Right renal pelvis (tissue), 4 donors: ENCODE measurements at regions not wholly inside any gene's neighbourhood (a gene's known extent, or its start where the extent isn't known, plus 50 kb on each side); places are given as distances from the start of the nearest gene placed in this dataset.

Source experiments
- DNase-seq, 4 donors: peaks; one replicate each; pipeline ENCODE4 v3.0.0-alpha.2; 2013; ENCODE audit warnings: low read depth in 4 of 4, low spot score in 3 of 4, missing footprints in 1 of 4

GRCh38 chr6:74152096-74152675 is 456.2 kb downstream of the CD109 start:
- no peak for DNase-seq

DNA sequence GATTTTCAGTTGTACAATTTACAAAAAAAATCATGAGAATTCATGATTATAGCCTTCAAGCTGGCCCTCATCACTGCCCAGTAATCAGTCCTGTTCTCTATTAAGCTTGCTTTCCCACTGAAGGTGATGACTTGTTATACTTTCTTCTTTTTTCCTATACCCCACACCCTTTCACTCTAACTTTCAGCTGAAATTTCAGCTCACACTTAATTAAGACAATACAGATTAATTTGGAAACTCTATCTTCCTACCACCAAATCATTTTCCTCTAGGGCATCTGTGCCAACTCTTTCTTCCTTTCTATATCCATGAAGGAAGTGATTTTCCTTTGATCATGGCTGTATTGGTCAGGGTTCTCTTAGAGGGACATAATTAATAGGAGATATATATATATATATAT is 449.9 kb downstream of the CD109 start:
- no peak for DNase-seq

DNA sequence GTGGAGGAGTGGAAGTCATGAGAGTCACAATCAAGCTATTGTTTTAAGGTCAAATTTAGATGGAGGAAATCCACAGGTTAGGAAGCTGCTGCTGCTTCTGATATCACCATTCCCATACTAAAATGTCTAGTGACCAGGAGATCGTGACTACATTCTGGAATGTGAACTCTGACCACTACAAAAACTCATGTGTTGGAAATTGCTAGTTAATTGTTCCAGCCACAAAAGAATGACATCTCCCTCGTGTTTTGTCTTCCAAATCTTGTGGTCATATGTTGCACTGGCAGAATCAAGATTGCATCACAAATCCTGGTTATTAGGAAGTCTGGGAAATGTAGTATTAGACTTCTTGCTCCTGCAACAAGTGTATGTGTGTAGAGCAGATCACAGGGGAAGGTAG is 441.9 kb downstream of the CD109 start:
- no peak for DNase-seq

DNA sequence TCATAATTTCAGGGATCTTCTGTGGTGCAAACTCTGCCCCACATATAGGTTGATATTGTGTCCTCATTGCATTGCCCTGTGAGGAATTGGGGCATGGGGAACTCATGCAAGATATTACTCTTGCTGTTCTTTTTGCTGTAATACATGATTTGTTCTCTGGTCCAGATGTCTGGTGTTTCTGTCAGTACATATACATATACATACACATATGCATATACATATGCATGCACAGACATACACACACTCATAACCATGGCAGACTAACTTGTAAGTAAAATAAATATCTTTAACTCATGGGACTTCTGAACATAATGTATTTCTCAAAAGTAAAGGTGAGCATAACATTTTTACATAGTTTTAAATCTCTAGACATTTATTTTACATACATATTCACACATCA is 438.3 kb downstream of the CD109 start:
- no peak for DNase-seq

DNA sequence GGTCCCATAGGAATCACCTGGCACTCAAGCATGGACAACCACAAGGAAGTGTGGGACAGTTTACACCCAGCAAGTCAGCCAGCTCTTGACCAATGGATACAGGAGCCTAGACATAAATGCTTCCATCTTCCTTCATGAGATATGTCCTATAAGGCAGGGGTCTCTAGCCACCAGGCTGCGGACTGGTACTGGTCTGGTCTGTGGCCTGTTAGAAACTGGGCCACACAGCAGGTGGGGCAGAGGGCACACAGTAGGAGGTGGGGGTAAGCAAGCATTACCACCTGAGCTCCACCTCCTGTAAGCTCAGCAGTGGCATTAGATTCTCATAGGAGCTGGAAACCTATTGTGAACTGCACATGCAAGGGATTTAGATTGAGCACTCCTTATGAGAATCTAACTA is 437.1 kb downstream of the CD109 start:
- no peak for DNase-seq

DNA sequence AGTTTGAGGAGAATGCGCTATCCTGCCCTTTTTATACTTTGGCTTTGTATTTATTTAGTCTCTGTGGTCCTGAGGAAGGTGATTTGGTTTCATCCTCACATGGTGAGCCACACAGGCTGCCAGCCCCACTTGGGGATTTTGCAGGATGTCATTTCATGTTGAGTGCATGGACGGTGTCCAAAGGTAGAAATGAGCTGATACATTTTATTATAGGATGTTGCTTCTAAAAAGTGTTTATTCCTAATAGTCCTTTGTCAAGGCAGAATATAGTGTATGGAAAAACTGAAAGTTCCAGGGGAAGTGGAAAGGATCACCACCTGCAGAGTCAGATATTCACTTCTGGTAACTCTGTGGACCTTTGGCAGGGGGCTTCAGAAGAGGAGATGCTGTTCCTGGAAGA is 434.6 kb downstream of the CD109 start:
- no peak for DNase-seq

- DNase-seq: no peak
Measured at GRCh38 chr6:74128536-74128935, 432.5 kb downstream of the CD109 start.

DNA sequence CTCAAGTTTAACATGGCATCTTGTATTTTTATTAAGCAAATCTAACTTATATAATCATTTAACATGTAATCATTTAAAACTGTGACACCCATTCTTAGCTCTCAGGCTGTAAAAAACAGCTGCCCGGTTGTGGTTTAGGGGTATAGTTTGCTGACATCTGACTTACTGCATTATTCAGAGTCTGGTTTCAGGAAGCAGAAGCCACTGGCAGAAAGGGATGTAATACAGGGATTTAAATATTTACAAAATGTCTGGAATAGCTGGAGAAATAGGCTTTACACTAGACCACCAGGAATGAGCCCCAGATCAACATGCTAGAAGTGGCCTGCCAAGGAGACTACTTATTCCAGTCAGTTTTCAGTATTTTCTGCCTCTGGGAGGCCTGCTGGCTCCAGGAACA is 421.1 kb downstream of the CD109 start:
- no peak for DNase-seq

DNA sequence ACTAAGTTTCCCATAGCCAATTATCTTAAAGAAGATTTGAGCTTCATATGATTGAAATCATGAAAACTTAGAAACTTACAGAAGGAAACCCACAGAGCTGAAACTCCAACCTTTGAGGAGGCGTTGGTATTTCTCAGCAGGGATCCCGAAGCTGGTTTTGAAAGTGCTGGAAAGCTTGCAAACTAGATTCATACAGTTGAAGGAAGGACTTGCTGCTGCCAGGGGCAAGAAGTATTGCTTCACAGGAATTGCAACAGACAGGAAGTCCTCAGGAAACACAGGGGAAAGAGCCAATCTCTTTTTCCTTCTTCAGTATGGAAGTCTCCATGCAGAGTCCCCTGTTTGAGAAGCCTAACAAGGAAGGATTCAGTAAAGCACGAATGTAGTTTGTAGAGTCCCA is 419.7 kb downstream of the CD109 start:
- DNase-seq: no peak

GRCh38 chr6:74114428-74114827 is 418.4 kb downstream of the CD109 start:
- no peak for DNase-seq

DNA sequence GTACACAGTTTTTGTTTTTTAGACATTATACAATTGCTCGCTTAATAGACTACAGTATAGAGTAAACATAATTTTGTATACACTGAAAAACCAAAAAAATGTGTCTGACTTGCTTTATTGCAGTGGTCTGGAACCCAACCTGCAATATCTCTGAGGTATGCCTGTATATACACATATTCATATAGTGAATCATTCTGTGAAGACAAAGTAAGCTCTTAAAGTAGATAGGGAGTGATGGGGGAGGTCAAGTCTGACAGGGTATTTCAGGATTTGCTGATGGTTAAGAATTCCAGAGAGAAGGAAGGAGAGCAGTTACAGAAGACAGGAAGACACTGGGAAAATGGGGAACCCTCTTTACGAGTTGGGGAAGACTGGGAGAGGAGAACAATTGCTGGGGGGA is 417.9 kb downstream of the CD109 start:
- no peak for DNase-seq

DNA sequence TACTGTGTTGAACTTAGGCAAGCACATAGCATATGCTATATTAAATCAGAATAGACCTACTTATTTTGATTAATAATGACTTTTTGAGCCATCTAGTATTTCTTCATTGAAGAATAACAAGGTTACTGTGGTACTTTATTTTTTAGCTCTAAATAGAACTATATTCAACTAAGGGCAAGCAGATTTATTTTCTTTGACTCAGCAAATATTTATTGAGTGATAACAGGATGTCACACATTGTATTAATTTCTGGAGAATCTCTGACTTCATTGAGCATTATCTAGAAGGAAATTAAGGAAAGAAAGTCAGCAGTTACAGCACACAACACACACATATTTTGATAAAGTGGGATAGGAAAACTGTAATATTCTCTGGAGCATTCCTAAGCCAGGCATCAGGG is 407.4 kb downstream of the CD109 start:
- DNase-seq: no peak

DNA sequence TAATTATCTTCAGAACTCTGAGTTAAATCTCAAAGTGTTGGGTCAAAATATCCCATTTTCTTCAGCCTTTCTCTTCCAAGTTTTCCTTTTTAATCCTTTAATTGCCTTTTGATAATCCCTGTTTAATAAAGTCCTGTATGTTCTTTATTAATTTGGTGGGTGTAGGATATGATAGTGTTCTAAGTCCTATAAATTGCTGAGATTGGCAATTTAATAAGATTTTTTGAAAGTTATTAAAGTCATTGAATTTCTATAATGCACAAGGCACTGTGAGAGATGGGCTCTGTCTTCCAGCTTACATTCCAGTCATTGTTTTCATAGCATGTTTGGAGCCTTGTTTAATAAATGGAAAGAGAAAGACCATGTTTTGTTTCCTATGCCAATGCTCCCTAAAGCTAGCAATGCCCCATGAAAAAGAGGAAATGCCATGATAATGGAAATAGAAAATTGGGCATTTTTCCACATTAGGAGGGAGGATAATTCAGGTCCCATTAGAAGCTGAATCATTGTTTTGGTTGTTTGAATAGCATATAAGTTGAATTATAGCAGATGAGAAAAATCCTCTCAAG is 404.8 kb downstream of the CD109 start:
- DNase-seq: no peak

DNA sequence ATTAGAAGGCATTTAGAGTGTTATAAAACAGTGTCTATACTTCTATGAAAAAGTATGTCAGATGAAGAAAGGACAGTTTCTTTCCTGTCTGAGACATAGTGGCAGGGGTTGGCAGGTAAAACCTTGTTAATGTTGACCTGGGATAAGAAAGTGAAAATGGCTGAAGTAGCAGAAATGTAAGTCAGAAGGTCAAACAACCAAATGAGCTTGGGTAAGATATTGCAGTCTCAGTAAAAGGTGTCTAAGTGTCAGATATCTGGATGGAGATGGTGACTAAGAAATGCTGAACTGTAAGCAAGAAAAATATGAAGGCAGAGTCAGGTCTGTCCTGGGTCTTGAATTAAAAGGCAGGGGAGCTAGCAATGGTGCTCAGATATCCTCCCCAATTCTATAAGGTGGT is 400.3 kb downstream of the CD109 start:
- DNase-seq: no peak

DNA sequence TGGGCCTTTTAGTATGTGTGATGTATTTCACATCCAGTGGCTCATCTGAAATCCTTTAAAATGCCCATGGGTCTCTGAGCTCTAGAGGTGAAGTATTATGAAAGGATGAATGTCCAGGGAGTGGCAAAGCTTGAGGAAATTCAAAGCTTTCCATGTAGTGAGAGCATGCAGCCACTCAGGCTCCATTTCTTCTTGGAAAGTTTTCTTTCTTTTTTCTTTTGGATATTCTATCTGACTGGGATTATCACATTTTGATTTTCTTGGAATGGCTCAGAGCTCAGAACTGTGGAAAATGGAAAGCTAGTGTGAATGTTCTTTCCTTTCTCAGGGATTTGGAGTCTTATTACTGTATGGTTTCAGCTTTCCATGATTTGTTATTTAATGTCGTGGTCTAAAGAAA is 397.4 kb downstream of the CD109 start:
- DNase-seq: no peak

- DNase-seq: no peak
Measured at GRCh38 chr6:74091794-74092157, 395.8 kb downstream of the CD109 start.

DNA sequence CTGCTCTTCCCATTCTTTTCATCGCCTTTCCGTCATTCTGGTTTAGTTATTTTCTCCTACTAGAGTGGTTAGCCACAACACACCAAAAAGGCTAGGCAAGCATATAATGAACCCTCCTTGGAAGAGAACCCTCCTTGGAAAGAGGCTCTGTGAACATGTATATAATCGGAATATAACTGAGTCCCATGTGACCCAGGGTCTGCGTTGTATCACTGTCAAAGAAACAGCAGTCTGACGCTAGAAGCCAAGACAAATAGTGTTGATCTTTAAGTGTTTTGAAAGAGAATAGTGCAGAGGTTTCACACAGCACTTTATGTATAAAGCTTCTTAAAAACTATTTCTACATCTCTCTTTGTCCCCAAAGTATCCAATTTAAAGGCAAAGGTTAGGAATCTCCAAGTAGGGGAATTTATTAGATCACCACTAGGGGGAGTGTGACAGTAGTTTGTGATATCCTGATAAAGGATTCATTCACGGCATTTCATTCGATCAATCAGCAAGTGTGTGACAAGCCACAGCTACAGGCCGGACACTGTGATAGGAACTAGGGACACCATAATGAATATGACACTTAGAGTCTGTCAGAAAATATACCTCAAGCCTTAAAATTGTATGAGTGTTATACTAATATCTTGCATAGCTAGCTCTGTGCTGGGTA is 395.3 kb downstream of the CD109 start:
- DNase-seq: peak; percentile 0 to 20 (median 8)

DNA sequence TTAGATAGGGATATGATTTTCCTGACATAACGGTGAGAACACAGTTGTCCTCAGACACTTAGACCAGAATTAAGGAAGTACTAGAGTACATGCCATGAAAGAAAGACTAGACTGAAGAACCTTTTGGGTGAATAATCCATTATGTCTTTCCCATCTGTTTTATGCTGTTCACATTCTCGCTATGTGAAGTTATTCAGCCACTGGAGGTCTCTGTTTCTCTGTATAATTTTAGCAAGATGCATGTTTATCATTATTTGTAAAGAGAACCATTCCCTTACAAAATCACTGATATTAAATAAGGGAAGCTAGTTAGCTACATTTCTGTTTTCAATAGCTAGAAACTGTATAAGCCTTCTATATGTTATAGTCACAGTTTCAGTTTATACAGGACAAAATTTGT is 391.9 kb downstream of the CD109 start:
- DNase-seq: peak in 3 of 4 donors; percentile 1 to 10 (median 2)

DNA sequence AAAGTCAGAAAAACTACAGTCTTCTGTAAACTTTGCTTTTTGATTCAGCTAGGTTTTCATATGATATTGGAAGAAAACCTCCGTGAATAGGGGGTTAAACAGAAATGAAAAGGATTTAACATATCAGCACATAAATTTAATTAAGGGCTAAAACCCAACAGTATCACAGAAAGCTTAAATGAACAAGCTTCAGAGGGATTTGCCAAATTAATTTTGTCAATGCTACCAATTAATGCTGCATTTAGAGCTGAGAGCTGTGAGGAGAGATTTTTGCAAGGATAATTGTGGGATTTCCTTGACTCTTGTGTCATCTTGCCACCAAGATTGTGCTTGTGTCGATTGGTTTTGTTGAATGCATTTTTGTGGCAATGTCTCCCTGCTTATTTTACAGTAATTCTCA is 379.9 kb downstream of the CD109 start:
- no peak for DNase-seq

GRCh38 chr6:74075323-74075722 is 379.3 kb downstream of the CD109 start:
- DNase-seq: no peak

DNA sequence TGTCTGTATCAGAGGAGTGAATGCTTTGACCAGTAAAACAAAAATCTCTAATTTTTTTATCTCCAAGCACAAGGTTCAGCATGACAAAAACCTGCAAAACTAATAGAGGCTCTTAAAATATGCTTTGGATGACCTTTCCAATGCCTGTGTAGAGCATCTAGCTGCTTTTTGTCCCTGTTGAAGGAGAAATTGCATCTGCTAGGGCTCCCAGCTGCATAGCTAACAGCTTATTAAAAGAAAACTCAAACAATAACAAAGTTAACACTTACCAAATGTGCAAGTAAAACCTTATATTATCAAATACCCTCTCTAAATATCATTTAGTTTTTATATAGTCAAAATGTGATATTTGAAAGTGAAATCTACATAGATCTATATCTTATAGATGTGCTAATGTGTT is 378.6 kb downstream of the CD109 start:
- DNase-seq: no peak

DNA sequence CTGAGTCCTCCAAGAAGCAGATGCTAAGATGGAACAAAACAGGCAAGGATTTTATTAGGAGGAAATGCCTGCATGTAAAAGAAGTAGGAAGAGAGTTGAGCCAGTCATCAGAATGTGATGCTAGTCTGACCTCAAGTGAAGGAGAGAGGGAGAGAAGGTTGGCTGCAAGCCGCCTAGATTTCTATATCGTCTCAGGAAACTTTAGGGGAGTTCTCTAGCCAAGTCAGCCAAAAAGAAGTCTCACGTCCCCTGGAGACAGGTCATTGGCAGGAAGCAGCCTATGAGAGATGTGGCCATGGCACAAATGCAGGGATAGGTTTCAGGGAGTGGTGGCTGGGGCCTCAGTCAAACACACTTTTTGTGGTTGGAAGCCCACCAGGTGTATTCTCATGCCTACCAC is 378.0 kb downstream of the CD109 start:
- no peak for DNase-seq

DNA sequence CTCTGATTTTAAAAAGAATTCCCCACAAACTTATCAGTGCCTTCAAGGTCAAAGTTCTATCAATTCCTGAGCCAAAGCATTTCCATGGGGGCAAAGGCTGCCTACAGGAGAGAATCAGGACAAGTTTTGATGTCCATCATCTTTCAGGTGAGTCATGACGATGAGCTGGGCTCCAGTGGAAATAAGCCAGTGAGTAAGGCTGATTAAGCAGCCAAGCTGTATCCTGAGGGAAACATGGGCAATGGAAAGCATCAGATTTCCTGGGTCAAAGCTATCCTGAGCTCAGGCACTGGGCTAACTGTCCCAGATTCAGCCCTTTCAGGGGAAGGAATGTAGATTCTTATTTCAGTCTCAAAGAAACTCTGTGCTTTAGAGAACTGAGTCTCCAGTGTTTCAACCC is 377.4 kb downstream of the CD109 start:
- no peak for DNase-seq
